ENCODE measurements at regions not wholly inside any gene's neighbourhood (a gene's known extent, or its start where the extent isn't known, plus 50 kb on each side); places are given as distances from the start of the nearest gene placed in this dataset.
"Not testable (repeated sequence)": the region's sequence is repeated elsewhere in the genome, so short reads cannot be mapped to it uniquely, and the experiment has no call there.

GRCh38 chr12:33609910-33610309 lies 170.3 kb upstream of the SYT10 start:
- no peak for TF ChIP-seq CTCF (conservative IDR thresholded peaks at IDR 0.05; ENCODE audit: low read length)
- DNase-seq (ENCODE audit: low read depth): no peak
- no peak overlapping the region for H3K4me3 ChIP-seq (ENCODE audit: low read length)

GRCh38 chr12:33614630-33615029 lies 175.0 kb upstream of the SYT10 start:
- no peak for DNase-seq (ENCODE audit: low read depth)
- TF ChIP-seq CTCF (conservative IDR thresholded peaks at IDR 0.05; ENCODE audit: low read length): no peak

GRCh38 chr12:33617218-33617617 lies 177.6 kb upstream of the SYT10 start:
- no peak for DNase-seq (ENCODE audit: low read depth)
- H3K4me3 ChIP-seq (ENCODE audit: low read length): no peak overlapping the region
- TF ChIP-seq CTCF (conservative IDR thresholded peaks at IDR 0.05; ENCODE audit: low read length): no peak

More at GRCh38 chr12:33614630-33615029, 175.0 kb upstream of the SYT10 start:
- H3K4me3 ChIP-seq (ENCODE audit: low read length): no peak overlapping the region

- H3K4me3 ChIP-seq (ENCODE audit: low read length): no peak overlapping the region
- no peak for DNase-seq (ENCODE audit: low read depth)
- no peak for TF ChIP-seq CTCF (conservative IDR thresholded peaks at IDR 0.05; ENCODE audit: low read length)
Measured at GRCh38 chr12:33628087-33628486, 188.5 kb upstream of the SYT10 start.

- DNase-seq (ENCODE audit: low read depth): no peak
- no peak overlapping the region for H3K4me3 ChIP-seq (ENCODE audit: low read length)
- no peak for TF ChIP-seq CTCF (conservative IDR thresholded peaks at IDR 0.05; ENCODE audit: low read length)
Measured at GRCh38 chr12:33634544-33634943, 194.9 kb upstream of the SYT10 start.

- not testable (repeated sequence) for DNase-seq (ENCODE audit: low read depth); H3K4me3 ChIP-seq (ENCODE audit: low read length)
Measured at GRCh38 chr12:33636930-33637329, 197.3 kb upstream of the SYT10 start.

GRCh38 chr12:33639975-33640374 lies 200.4 kb upstream of the SYT10 start:
- no peak for DNase-seq (ENCODE audit: low read depth)
- no peak overlapping the region for H3K4me3 ChIP-seq (ENCODE audit: low read length)
- no peak for TF ChIP-seq CTCF (conservative IDR thresholded peaks at IDR 0.05; ENCODE audit: low read length)

- no peak for TF ChIP-seq CTCF (conservative IDR thresholded peaks at IDR 0.05; ENCODE audit: low read length)
- DNase-seq (ENCODE audit: low read depth): no peak
- H3K4me3 ChIP-seq (ENCODE audit: low read length): no peak overlapping the region
Measured at GRCh38 chr12:33649992-33650391, 210.4 kb upstream of the SYT10 start.

Data from AG10803 (cell line).